ENCODE measurements at regions not wholly inside any gene's neighbourhood (a gene's known extent, or its start where the extent isn't known, plus 50 kb on each side); places are given as distances from the start of the nearest gene placed in this dataset.

DNA sequence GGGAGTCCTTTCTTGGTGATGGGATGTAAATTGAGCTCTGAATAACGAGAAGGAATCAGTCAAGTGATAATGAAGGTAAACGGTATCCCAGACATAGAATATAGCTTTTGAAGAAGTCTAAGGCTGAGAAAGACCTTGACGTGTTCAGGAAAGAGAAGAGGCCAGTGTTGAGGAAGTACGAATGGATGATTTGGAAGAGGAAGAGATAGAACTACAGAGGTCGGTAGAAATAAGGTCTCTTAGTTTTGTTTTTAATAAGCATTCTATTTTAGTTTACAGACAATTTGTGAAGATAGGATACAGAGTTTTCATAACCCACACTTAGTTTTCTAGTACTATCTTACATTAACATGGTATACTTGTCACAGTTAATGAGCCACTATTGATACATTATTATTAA is 1598.1 kb downstream of the FAM181B start:
- no peak for TF ChIP-seq CTCF (IDR thresholded peaks at IDR 0.05; ENCODE audit: insufficient read depth, low read length)
- TF ChIP-seq, protein P1, sequence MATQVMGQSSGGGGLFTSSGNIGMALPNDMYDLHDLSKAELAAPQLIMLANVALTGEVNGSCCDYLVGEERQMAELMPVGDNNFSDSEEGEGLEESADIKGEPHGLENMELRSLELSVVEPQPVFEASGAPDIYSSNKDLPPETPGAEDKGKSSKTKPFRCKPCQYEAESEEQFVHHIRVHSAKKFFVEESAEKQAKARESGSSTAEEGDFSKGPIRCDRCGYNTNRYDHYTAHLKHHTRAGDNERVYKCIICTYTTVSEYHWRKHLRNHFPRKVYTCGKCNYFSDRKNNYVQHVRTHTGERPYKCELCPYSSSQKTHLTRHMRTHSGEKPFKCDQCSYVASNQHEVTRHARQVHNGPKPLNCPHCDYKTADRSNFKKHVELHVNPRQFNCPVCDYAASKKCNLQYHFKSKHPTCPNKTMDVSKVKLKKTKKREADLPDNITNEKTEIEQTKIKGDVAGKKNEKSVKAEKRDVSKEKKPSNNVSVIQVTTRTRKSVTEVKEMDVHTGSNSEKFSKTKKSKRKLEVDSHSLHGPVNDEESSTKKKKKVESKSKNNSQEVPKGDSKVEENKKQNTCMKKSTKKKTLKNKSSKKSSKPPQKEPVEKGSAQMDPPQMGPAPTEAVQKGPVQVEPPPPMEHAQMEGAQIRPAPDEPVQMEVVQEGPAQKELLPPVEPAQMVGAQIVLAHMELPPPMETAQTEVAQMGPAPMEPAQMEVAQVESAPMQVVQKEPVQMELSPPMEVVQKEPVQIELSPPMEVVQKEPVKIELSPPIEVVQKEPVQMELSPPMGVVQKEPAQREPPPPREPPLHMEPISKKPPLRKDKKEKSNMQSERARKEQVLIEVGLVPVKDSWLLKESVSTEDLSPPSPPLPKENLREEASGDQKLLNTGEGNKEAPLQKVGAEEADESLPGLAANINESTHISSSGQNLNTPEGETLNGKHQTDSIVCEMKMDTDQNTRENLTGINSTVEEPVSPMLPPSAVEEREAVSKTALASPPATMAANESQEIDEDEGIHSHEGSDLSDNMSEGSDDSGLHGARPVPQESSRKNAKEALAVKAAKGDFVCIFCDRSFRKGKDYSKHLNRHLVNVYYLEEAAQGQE (IDR thresholded peaks at IDR 0.05; ENCODE audit: insufficient replicate concordance, low read depth), result no peak

Measured in HL-60 (cell line).